ENCODE measurements at regions not wholly inside any gene's neighbourhood (a gene's known extent, or its start where the extent isn't known, plus 50 kb on each side); places are given as distances from the start of the nearest gene placed in this dataset.

DNA sequence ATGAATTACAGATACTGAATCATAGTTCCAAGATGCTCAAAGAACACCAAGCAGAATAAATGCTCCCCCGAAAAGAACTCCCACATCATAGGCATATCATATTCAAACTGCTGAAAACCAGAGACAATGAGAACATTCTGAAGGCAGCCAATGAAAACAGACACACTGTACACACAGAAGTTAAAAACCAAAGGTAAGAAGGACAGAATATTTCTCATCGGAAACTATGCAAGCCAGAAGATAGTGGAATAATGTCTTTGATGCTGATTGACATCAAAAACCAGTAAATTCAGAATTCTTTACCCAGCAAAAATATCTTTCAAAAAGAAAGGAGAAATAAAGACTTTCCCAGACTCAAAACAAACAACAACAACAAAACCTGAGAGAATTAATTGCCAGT is 73.8 kb upstream of the IRX5 start:
- no peak overlapping the region for H3K27ac ChIP-seq (ENCODE audit: low read length, poor library complexity, severe bottlenecking)
- H3K14ac ChIP-seq (ENCODE audit: low read length in 2 of 2): no peak overlapping the region
- H3K4me2 ChIP-seq (ENCODE audit: low read length, poor library complexity, severe bottlenecking): no peak overlapping the region
- H3K23ac ChIP-seq (ENCODE audit: low read length in 2 of 2): no peak overlapping the region
- H2BK120ac ChIP-seq (ENCODE audit: low read depth, low read length): no peak overlapping the region
- no peaks in the 10 kb centered on the region for H3K36me3 ChIP-seq (ENCODE audit: control insufficient read depth in 1 of 2, insufficient read depth in 2 of 2, low read depth in 1 of 2, low read length in 2 of 2)
- H3K4ac ChIP-seq (ENCODE audit: low read depth in 1 of 2, low read length in 2 of 2): no peak overlapping the region
- no peak overlapping the region for H2AFZ ChIP-seq (ENCODE audit: low read depth, low read length)
- no peak overlapping the region for H2BK12ac ChIP-seq (ENCODE audit: low read length in 2 of 2)
- H3K18ac ChIP-seq (ENCODE audit: low read depth in 1 of 2, low read length in 2 of 2): no peak overlapping the region
- no peaks in the 10 kb centered on the region for H3K79me1 ChIP-seq (replicated peaks; ENCODE audit: low read length, poor library complexity, severe bottlenecking)
- H2BK15ac ChIP-seq (ENCODE audit: low read depth, poor library complexity, severe bottlenecking): no peak overlapping the region
- no peak overlapping the region for H4K8ac ChIP-seq (ENCODE audit: low read length)
- DNase-seq: no peak
- H3K4me1 ChIP-seq (ENCODE audit: control insufficient read depth, insufficient read depth, low read depth, low read length): no peaks in the 10 kb centered on the region
- no peak overlapping the region for H3K4me3 ChIP-seq (ENCODE audit: insufficient read depth in 1 of 2, low read depth in 1 of 2, low read length in 2 of 2)
- no peak overlapping the region for H4K91ac ChIP-seq (ENCODE audit: low read length)
- no peak overlapping the region for H3K9ac ChIP-seq (ENCODE audit: low read length)
- no peaks in the 10 kb centered on the region for H3K27me3 ChIP-seq (ENCODE audit: control insufficient read depth in 1 of 2, insufficient read depth in 1 of 2, low read length in 2 of 2)
- peaks cover 12% of the 10 kb centered on the region for H3K9me3 ChIP-seq (ENCODE audit: control insufficient read depth, low read length)
- no peak overlapping the region for H2AK5ac ChIP-seq (ENCODE audit: low read length, severe bottlenecking)
- 65% methylated on average over 1 of the region's 2 CpGs for WGBS
- H2BK5ac ChIP-seq (ENCODE audit: low read depth, low read length, poor library complexity, severe bottlenecking): no peak overlapping the region

DNA sequence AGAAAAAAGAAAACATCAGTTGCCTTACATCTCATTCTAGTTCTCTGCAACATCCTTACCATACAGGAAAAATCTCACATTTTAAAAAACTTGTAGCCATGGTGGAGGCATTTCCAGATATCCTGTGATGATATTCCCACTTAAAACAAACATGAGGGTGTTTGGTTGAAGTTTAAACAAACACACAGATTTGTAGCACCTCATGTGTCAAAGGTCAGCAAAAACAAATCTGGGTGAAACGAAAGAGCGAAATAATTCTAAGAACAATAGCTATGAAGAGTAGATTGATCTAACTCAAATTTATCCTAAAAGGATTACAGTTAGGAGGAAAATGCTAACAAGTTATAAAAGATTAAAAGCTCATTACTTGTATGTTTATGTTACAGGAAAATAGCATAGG is 83.1 kb upstream of the IRX5 start:
- H3K9ac ChIP-seq (ENCODE audit: low read length): no peak overlapping the region
- no peak overlapping the region for H2BK15ac ChIP-seq (ENCODE audit: low read depth, poor library complexity, severe bottlenecking)
- no peak overlapping the region for H2AFZ ChIP-seq (ENCODE audit: low read depth, low read length)
- H4K8ac ChIP-seq (ENCODE audit: low read length): no peak overlapping the region
- H3K4me1 ChIP-seq (ENCODE audit: control insufficient read depth, insufficient read depth, low read depth, low read length): peaks cover 3% of the 10 kb centered on the region
- H2AK5ac ChIP-seq (ENCODE audit: low read length, severe bottlenecking): no peak overlapping the region
- no peak overlapping the region for H3K27ac ChIP-seq (ENCODE audit: low read length, poor library complexity, severe bottlenecking)
- no peaks in the 10 kb centered on the region for H3K79me1 ChIP-seq (replicated peaks; ENCODE audit: low read length, poor library complexity, severe bottlenecking)
- H3K9me3 ChIP-seq (ENCODE audit: control insufficient read depth, low read length): peaks cover 10% of the 10 kb centered on the region
- no peaks in the 10 kb centered on the region for H3K36me3 ChIP-seq (ENCODE audit: control insufficient read depth in 1 of 2, insufficient read depth in 2 of 2, low read depth in 1 of 2, low read length in 2 of 2)
- no peak for DNase-seq
- no peak overlapping the region for H3K18ac ChIP-seq (ENCODE audit: low read depth in 1 of 2, low read length in 2 of 2)
- H3K27me3 ChIP-seq (ENCODE audit: control insufficient read depth in 1 of 2, insufficient read depth in 1 of 2, low read length in 2 of 2): no peaks in the 10 kb centered on the region
- H2BK12ac ChIP-seq (ENCODE audit: low read length in 2 of 2): no peak overlapping the region
- H2BK120ac ChIP-seq (ENCODE audit: low read depth, low read length): no peak overlapping the region
- no peak overlapping the region for H2BK5ac ChIP-seq (ENCODE audit: low read depth, low read length, poor library complexity, severe bottlenecking)
- H3K4ac ChIP-seq (ENCODE audit: low read depth in 1 of 2, low read length in 2 of 2): no peak overlapping the region
- no peak overlapping the region for H3K23ac ChIP-seq (ENCODE audit: low read length in 2 of 2)
- H3K14ac ChIP-seq (ENCODE audit: low read length in 2 of 2): no peak overlapping the region
- no peak overlapping the region for H4K91ac ChIP-seq (ENCODE audit: low read length)
- no CpG with 5 or more reads among the region's 2 CpGs for WGBS
- no peak overlapping the region for H3K4me2 ChIP-seq (ENCODE audit: low read length, poor library complexity, severe bottlenecking)
- H3K4me3 ChIP-seq (ENCODE audit: insufficient read depth in 1 of 2, low read depth in 1 of 2, low read length in 2 of 2): no peak overlapping the region

DNA sequence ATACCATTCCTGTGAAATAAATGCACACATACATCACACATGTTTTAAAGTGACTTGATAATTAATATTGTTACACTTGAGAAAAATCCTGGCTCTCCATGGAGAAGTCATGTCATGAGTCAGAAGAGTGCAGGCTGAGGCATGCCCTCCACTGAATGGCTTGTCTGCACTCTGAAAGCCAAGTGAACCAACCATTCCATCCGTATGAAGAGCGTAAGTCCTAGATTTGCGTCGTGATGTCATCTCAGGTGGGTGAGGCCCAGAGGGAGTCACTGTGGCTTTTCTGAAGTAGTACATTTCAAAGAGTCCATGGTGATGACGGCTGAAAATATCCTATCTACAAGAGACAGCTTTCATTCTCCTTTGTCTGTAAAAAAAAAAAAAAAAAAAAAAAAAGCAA is 83.5 kb upstream of the IRX5 start:
- H3K9ac ChIP-seq (ENCODE audit: low read length): no peak overlapping the region
- no peak overlapping the region for H2AFZ ChIP-seq (ENCODE audit: low read depth, low read length)
- H3K9me3 ChIP-seq (ENCODE audit: control insufficient read depth, low read length): peaks cover 10% of the 10 kb centered on the region
- H2BK12ac ChIP-seq (ENCODE audit: low read length in 2 of 2): no peak overlapping the region
- H2BK120ac ChIP-seq (ENCODE audit: low read depth, low read length): no peak overlapping the region
- no peak overlapping the region for H3K18ac ChIP-seq (ENCODE audit: low read depth in 1 of 2, low read length in 2 of 2)
- no peaks in the 10 kb centered on the region for H3K79me1 ChIP-seq (replicated peaks; ENCODE audit: low read length, poor library complexity, severe bottlenecking)
- no peak overlapping the region for H2BK5ac ChIP-seq (ENCODE audit: low read depth, low read length, poor library complexity, severe bottlenecking)
- H2BK15ac ChIP-seq (ENCODE audit: low read depth, poor library complexity, severe bottlenecking): no peak overlapping the region
- no peaks in the 10 kb centered on the region for H3K27me3 ChIP-seq (ENCODE audit: control insufficient read depth in 1 of 2, insufficient read depth in 1 of 2, low read length in 2 of 2)
- H3K23ac ChIP-seq (ENCODE audit: low read length in 2 of 2): no peak overlapping the region
- H3K36me3 ChIP-seq (ENCODE audit: control insufficient read depth in 1 of 2, insufficient read depth in 2 of 2, low read depth in 1 of 2, low read length in 2 of 2): no peaks in the 10 kb centered on the region
- H4K8ac ChIP-seq (ENCODE audit: low read length): no peak overlapping the region
- H3K4me1 ChIP-seq (ENCODE audit: control insufficient read depth, insufficient read depth, low read depth, low read length): peaks cover 3% of the 10 kb centered on the region
- no peak overlapping the region for H3K4ac ChIP-seq (ENCODE audit: low read depth in 1 of 2, low read length in 2 of 2)
- peak overlapping the region; percentile 45 for H4K91ac ChIP-seq (ENCODE audit: low read length)
- no peak for DNase-seq
- no peak overlapping the region for H3K4me3 ChIP-seq (ENCODE audit: insufficient read depth in 1 of 2, low read depth in 1 of 2, low read length in 2 of 2)
- no peak overlapping the region for H3K4me2 ChIP-seq (ENCODE audit: low read length, poor library complexity, severe bottlenecking)
- no peak overlapping the region for H3K14ac ChIP-seq (ENCODE audit: low read length in 2 of 2)
- no peak overlapping the region for H3K27ac ChIP-seq (ENCODE audit: low read length, poor library complexity, severe bottlenecking)
- 85% methylated on average over 5 of the region's 5 CpGs for WGBS
- no peak overlapping the region for H2AK5ac ChIP-seq (ENCODE audit: low read length, severe bottlenecking)

DNA sequence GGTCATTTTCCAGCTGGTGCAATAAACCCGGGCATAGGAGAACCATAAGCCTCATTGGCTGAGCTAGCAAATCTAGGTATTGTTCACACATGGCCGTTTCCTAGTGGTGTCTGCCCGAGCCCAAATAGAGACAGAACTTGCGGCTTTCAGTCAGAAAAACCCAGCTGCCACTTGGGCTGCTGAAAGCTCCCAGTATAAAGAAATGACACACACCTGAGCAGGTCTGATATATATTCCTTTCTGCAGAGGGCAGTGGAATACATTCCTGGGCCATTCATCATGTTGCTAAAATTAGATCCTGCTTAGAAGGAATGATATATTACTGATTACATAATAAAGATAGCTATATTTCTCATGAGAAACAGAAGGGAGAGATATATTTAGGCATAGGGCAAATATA is 83.9 kb upstream of the IRX5 start:
- H3K79me1 ChIP-seq (replicated peaks; ENCODE audit: low read length, poor library complexity, severe bottlenecking): no peaks in the 10 kb centered on the region
- H2AK5ac ChIP-seq (ENCODE audit: low read length, severe bottlenecking): no peak overlapping the region
- H4K91ac ChIP-seq (ENCODE audit: low read length): no peak overlapping the region
- H2BK5ac ChIP-seq (ENCODE audit: low read depth, low read length, poor library complexity, severe bottlenecking): no peak overlapping the region
- H2BK15ac ChIP-seq (ENCODE audit: low read depth, poor library complexity, severe bottlenecking): no peak overlapping the region
- H3K14ac ChIP-seq (ENCODE audit: low read length in 2 of 2): no peak overlapping the region
- H3K18ac ChIP-seq (ENCODE audit: low read depth in 1 of 2, low read length in 2 of 2): no peak overlapping the region
- no peak overlapping the region for H4K8ac ChIP-seq (ENCODE audit: low read length)
- H3K9ac ChIP-seq (ENCODE audit: low read length): no peak overlapping the region
- H2AFZ ChIP-seq (ENCODE audit: low read depth, low read length): no peak overlapping the region
- no peak overlapping the region for H3K4ac ChIP-seq (ENCODE audit: low read depth in 1 of 2, low read length in 2 of 2)
- no peak overlapping the region for H3K27ac ChIP-seq (ENCODE audit: low read length, poor library complexity, severe bottlenecking)
- no peak overlapping the region for H2BK120ac ChIP-seq (ENCODE audit: low read depth, low read length)
- H3K4me3 ChIP-seq (ENCODE audit: insufficient read depth in 1 of 2, low read depth in 1 of 2, low read length in 2 of 2): no peak overlapping the region
- H2BK12ac ChIP-seq (ENCODE audit: low read length in 2 of 2): no peak overlapping the region
- no peak overlapping the region for H3K4me2 ChIP-seq (ENCODE audit: low read length, poor library complexity, severe bottlenecking)
- 79% methylated on average over 4 of the region's 4 CpGs for WGBS
- DNase-seq: no peak
- H3K36me3 ChIP-seq (ENCODE audit: control insufficient read depth in 1 of 2, insufficient read depth in 2 of 2, low read depth in 1 of 2, low read length in 2 of 2): no peaks in the 10 kb centered on the region
- H3K9me3 ChIP-seq (ENCODE audit: control insufficient read depth, low read length): peaks cover 10% of the 10 kb centered on the region
- no peaks in the 10 kb centered on the region for H3K27me3 ChIP-seq (ENCODE audit: control insufficient read depth in 1 of 2, insufficient read depth in 1 of 2, low read length in 2 of 2)
- no peak overlapping the region for H3K23ac ChIP-seq (ENCODE audit: low read length in 2 of 2)
- peaks cover 3% of the 10 kb centered on the region for H3K4me1 ChIP-seq (ENCODE audit: control insufficient read depth, insufficient read depth, low read depth, low read length)
